B cell (primary cell): ENCODE measurements at regions not wholly inside any gene's neighbourhood (a gene's known extent, or its start where the extent isn't known, plus 50 kb on each side); places are given as distances from the start of the nearest gene placed in this dataset.

Experiments used
- EZH2 ChIP-seq: IDR thresholded peaks from 2 replicates; pipeline ENCODE4 v1.6.1; 2012; ENCODE audit warnings: borderline replicate concordance, low read depth, mild to moderate bottlenecking, moderate library complexity, low read length; ENCODE audit not compliant: insufficient read depth, poor library complexity, severe bottlenecking
- TF ChIP-seq, protein P1 (sequence below): fragments of 200-600 bp; IDR thresholded peaks from one replicate; pipeline ENCODE4 v1.8.0; 2022; ENCODE audit warnings: antibody characterized with exemption, mild to moderate bottlenecking

DNA sequence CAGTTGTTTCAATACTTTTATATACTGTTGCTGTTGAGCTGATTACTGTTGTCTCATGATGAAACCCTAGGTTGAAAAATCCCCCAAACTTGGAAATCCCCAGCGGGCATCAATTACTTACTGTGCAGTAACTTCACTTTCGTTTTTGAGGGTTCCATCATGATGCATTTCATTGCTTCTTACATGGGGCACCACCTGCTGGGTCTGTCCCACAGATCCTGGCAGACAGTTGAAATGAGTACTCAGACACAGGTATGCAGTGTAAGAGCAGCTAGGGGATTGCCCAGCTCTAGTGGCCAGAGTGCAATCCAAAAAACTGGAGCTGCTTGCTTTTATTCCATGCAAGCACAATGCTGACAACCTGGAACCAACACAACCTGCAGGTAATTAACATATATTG lies 132.5 kb upstream of the ZNF91 start:
- TF ChIP-seq, protein P1, sequence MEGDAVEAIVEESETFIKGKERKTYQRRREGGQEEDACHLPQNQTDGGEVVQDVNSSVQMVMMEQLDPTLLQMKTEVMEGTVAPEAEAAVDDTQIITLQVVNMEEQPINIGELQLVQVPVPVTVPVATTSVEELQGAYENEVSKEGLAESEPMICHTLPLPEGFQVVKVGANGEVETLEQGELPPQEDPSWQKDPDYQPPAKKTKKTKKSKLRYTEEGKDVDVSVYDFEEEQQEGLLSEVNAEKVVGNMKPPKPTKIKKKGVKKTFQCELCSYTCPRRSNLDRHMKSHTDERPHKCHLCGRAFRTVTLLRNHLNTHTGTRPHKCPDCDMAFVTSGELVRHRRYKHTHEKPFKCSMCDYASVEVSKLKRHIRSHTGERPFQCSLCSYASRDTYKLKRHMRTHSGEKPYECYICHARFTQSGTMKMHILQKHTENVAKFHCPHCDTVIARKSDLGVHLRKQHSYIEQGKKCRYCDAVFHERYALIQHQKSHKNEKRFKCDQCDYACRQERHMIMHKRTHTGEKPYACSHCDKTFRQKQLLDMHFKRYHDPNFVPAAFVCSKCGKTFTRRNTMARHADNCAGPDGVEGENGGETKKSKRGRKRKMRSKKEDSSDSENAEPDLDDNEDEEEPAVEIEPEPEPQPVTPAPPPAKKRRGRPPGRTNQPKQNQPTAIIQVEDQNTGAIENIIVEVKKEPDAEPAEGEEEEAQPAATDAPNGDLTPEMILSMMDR, result no peak
- TF ChIP-seq EZH2, result no peak
